SU-DHL-6 (cell line): ENCODE measurements at regions not wholly inside any gene's neighbourhood (a gene's known extent, or its start where the extent isn't known, plus 50 kb on each side); places are given as distances from the start of the nearest gene placed in this dataset.

ENCODE experiments used
- CTCF ChIP-seq: fragments of 200-600 bp; sonication (generic); IDR thresholded peaks from one replicate; pipeline ENCODE4 v1.5.1; 2017; ENCODE audit warnings: antibody characterized with exemption, mild to moderate bottlenecking, low read length, moderate library complexity; ENCODE audit not compliant: insufficient read depth, poor library complexity, severe bottlenecking
- EZH2phosphoT487 ChIP-seq: fragments of 200-600 bp; sonication (generic), shearing (Covaris generic); conservative IDR thresholded peaks from 2 replicates; pipeline ENCODE4 v1.6.1; 2018; ENCODE audit warnings: mild to moderate bottlenecking, antibody characterized with exemption, low read length, moderate library complexity, mixed read lengths

- TF ChIP-seq CTCF (no peak), EZH2phosphoT487 (no peak)
Observed at GRCh38 chr2:147538821-147539220, 306.0 kb upstream of the ACVR2A start.
